ENCODE measurements at regions not wholly inside any gene's neighbourhood (a gene's known extent, or its start where the extent isn't known, plus 50 kb on each side); places are given as distances from the start of the nearest gene placed in this dataset.

GRCh38 chr3:109933576-109933975 lies 596.2 kb upstream of the DPPA4 start:
- no peak overlapping the region for H3K27ac ChIP-seq
- no peak for TF ChIP-seq CTCF (conservative IDR thresholded peaks at IDR 0.05)
- no peak for TF ChIP-seq ZFX (IDR thresholded peaks at IDR 0.05)

GRCh38 chr3:109939817-109940216 lies 602.5 kb upstream of the DPPA4 start:
- H3K27ac ChIP-seq, result no peak overlapping the region
- TF ChIP-seq ZFX (IDR thresholded peaks at IDR 0.05) (no peak), CTCF (conservative IDR thresholded peaks at IDR 0.05) (no peak)

DNA sequence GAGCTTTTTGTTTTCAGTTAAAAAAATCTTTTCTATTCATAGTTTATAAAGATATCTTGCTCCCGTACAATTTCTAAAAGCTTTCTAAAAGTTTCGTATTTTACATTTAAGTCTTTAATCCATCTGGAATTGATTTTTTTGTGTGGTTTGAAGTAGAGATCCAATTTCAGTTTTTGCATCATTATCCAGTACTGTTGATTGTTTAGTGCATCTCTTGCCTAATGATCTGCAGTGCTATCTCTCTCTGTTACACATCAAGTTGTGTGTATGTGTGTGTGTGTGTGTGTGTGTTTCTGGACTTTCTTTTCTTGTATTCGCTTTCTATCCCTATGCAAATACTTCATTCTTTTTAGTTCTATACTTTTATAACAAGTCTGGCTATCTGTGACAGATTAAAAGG lies 605.8 kb upstream of the DPPA4 start:
- TF ChIP-seq CTCF (conservative IDR thresholded peaks at IDR 0.05) (no peak), ZFX (IDR thresholded peaks at IDR 0.05) (no peak)
- no peak overlapping the region for H3K27ac ChIP-seq

GRCh38 chr3:109944836-109945235 lies 607.5 kb upstream of the DPPA4 start:
- no peak for TF ChIP-seq ZFX (IDR thresholded peaks at IDR 0.05)
- TF ChIP-seq CTCF (conservative IDR thresholded peaks at IDR 0.05), result no peak
- H3K27ac ChIP-seq, result no peak overlapping the region

GRCh38 chr3:109952924-109953323 lies 615.6 kb upstream of the DPPA4 start:
- no peak overlapping the region for H3K27ac ChIP-seq
- TF ChIP-seq CTCF (conservative IDR thresholded peaks at IDR 0.05), result no peak
- TF ChIP-seq ZFX (IDR thresholded peaks at IDR 0.05), result no peak

GRCh38 chr3:109963831-109964230 lies 626.5 kb upstream of the DPPA4 start:
- TF ChIP-seq CTCF (conservative IDR thresholded peaks at IDR 0.05), result no peak
- no peak for TF ChIP-seq ZFX (IDR thresholded peaks at IDR 0.05)
- H3K27ac ChIP-seq, result no peak overlapping the region

DNA sequence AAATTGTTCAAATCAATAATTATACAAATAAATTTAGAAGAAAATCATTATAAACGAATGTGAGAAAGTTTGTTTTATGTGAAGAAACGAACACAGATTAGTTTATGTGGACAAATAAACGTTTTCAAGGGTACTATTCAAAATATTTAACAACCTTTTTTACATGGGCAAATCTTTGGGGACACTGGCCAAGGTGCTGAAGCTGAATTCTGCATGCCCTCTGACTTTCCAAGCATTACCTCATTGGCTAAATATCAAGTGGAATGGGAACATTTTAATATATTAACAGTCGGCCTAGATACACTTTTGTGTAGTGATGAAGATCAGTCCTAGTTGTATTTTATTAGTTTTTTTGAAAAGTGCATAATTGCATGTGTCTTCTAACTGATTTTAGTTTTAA lies 636.4 kb upstream of the DPPA4 start:
- no peak overlapping the region for H3K27ac ChIP-seq
- TF ChIP-seq ZFX (IDR thresholded peaks at IDR 0.05) (no peak), CTCF (conservative IDR thresholded peaks at IDR 0.05) (no peak)
